ENCODE measurements at regions not wholly inside any gene's neighbourhood (a gene's known extent, or its start where the extent isn't known, plus 50 kb on each side); places are given as distances from the start of the nearest gene placed in this dataset.

- peaks cover 0 to 13% (median 0%) of the 10 kb centered on the region in 7 donors for H3K9me3 Mint-ChIP-seq
- no peaks in the 10 kb centered on the region for H3K27me3 ChIP-seq (ENCODE audit: control insufficient read depth in 2 of 2, insufficient read depth in 2 of 2, low read length in 2 of 2)
- peaks cover 2 to 6% (median 3%) of the 10 kb centered on the region in 3 donors for H3K27me3 Mint-ChIP-seq (ENCODE audit: low read depth in 3 of 3)
- no peak overlapping the region for H2AFZ ChIP-seq (ENCODE audit: insufficient read depth, low read depth, low read length, poor library complexity, severe bottlenecking)
- H3K9me3 ChIP-seq (replicated peaks in 1 of 2; ENCODE audit: control insufficient read depth in 1 of 2, insufficient read depth in 1 of 2, low read length in 2 of 2) = no peaks in the 10 kb centered on the region
- H3K4me2 ChIP-seq (replicated peaks; ENCODE audit: extremely low read depth, low read length, poor library complexity, severe bottlenecking) = no peak overlapping the region
- TF ChIP-seq, protein P1, sequence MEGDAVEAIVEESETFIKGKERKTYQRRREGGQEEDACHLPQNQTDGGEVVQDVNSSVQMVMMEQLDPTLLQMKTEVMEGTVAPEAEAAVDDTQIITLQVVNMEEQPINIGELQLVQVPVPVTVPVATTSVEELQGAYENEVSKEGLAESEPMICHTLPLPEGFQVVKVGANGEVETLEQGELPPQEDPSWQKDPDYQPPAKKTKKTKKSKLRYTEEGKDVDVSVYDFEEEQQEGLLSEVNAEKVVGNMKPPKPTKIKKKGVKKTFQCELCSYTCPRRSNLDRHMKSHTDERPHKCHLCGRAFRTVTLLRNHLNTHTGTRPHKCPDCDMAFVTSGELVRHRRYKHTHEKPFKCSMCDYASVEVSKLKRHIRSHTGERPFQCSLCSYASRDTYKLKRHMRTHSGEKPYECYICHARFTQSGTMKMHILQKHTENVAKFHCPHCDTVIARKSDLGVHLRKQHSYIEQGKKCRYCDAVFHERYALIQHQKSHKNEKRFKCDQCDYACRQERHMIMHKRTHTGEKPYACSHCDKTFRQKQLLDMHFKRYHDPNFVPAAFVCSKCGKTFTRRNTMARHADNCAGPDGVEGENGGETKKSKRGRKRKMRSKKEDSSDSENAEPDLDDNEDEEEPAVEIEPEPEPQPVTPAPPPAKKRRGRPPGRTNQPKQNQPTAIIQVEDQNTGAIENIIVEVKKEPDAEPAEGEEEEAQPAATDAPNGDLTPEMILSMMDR (IDR thresholded peaks at IDR 0.05) = no peak
- H3K36me3 Mint-ChIP-seq = no peaks in the 10 kb centered on the region
- no peaks in the 10 kb centered on the region for H3K4me1 Mint-ChIP-seq
- H3K4me3 Mint-ChIP-seq = no peak overlapping the region
- no CpG with 5 or more reads among the region's 4 CpGs for WGBS (ENCODE audit: insufficient coverage)
- H4K20me1 ChIP-seq (ENCODE audit: insufficient read depth, low read length) = no peaks in the 10 kb centered on the region
- H3K9ac ChIP-seq (ENCODE audit: insufficient read depth, low read length, poor library complexity, severe bottlenecking) = no peak overlapping the region
- H3K4me3 ChIP-seq (replicated peaks in 1 of 3; ENCODE audit: low read depth in 2 of 3, low read length in 3 of 3) = no peak overlapping the region
- H3K4me1 ChIP-seq (ENCODE audit: control insufficient read depth in 1 of 2, insufficient read depth in 2 of 2, low read length in 2 of 2) = no peaks in the 10 kb centered on the region
- no peaks in the 10 kb centered on the region for H3K79me2 ChIP-seq (ENCODE audit: insufficient read depth, low read length)
- no peak overlapping the region for H3K27ac ChIP-seq (ENCODE audit: low read depth in 1 of 2, low read length in 2 of 2)
- intact Hi-C loops (cut with micrococcal nuclease) = no loop called here
- DNase-seq = no peak
- peak overlapping the region in 1 of 7 donors; percentile 61 for H3K27ac Mint-ChIP-seq
- no peaks in the 10 kb centered on the region for H3K36me3 ChIP-seq (replicated peaks in 1 of 2; ENCODE audit: control insufficient read depth in 1 of 2, insufficient read depth in 2 of 2, low read length in 2 of 2)
Measured at GRCh38 chr20:11981366-11981947, 63.8 kb downstream of the BTBD3 start.

DNA sequence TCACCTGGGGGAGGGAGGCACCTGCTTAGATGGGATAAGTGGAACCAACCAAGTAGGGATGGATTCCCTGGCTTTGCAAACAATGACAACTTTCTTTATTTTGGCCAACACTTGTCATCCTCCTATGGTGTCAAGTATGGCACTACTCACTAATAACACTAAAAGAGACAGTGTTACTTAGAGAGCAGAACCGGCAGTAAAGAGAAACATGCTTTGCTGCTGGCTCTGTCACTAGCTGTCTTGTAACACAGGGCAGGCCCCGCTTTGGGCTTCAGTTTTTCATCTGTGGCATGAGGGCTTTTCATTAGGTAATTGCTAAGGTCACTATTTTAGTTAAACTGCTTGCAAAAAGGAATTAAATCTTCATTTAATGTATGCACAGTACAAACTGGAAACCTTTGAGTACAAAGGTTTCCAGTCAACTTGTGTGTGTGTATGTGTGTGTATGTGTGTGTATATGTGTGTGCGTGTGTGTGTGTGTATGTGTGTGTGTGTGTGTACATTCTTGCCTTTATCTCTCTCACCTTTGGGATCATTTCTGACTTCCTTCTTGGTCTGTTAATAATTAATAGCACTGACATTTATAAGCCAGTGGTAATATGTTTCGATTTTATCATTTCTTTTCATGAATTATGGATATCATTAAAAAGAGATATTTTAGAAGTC lies 64.7 kb downstream of the BTBD3 start:
- no peaks in the 10 kb centered on the region for H3K79me2 ChIP-seq (ENCODE audit: insufficient read depth, low read length)
- no peaks in the 10 kb centered on the region for H3K27me3 ChIP-seq (ENCODE audit: control insufficient read depth in 2 of 2, insufficient read depth in 2 of 2, low read length in 2 of 2)
- H4K20me1 ChIP-seq (ENCODE audit: insufficient read depth, low read length) = no peaks in the 10 kb centered on the region
- no peaks in the 10 kb centered on the region for H3K36me3 ChIP-seq (replicated peaks in 1 of 2; ENCODE audit: control insufficient read depth in 1 of 2, insufficient read depth in 2 of 2, low read length in 2 of 2)
- H3K9me3 Mint-ChIP-seq = peaks cover 0 to 8% (median 0%) of the 10 kb centered on the region in 7 donors
- H3K4me1 ChIP-seq (ENCODE audit: control insufficient read depth in 1 of 2, insufficient read depth in 2 of 2, low read length in 2 of 2) = no peaks in the 10 kb centered on the region
- H3K36me3 Mint-ChIP-seq = no peaks in the 10 kb centered on the region
- H3K27ac ChIP-seq (ENCODE audit: low read depth in 1 of 2, low read length in 2 of 2) = no peak overlapping the region
- no peaks in the 10 kb centered on the region for H3K9me3 ChIP-seq (replicated peaks in 1 of 2; ENCODE audit: control insufficient read depth in 1 of 2, insufficient read depth in 1 of 2, low read length in 2 of 2)
- TF ChIP-seq, protein P1 (IDR thresholded peaks at IDR 0.05) = no peak
- H3K4me3 Mint-ChIP-seq = no peak overlapping the region
- H2AFZ ChIP-seq (ENCODE audit: insufficient read depth, low read depth, low read length, poor library complexity, severe bottlenecking) = no peak overlapping the region
- H3K4me3 ChIP-seq (replicated peaks in 1 of 3; ENCODE audit: low read depth in 2 of 3, low read length in 3 of 3) = no peak overlapping the region
- intact Hi-C loops (cut with micrococcal nuclease) = no loop called here
- peaks cover 2 to 6% (median 3%) of the 10 kb centered on the region in 3 donors for H3K27me3 Mint-ChIP-seq (ENCODE audit: low read depth in 3 of 3)
- H3K4me1 Mint-ChIP-seq = no peaks in the 10 kb centered on the region
- H3K27ac Mint-ChIP-seq = no peak overlapping the region
- no peak for DNase-seq
- H3K9ac ChIP-seq (ENCODE audit: insufficient read depth, low read length, poor library complexity, severe bottlenecking) = no peak overlapping the region
- WGBS (ENCODE audit: insufficient coverage) = 100% methylated on average over 2 of the region's 4 CpGs
- no peak overlapping the region for H3K4me2 ChIP-seq (replicated peaks; ENCODE audit: extremely low read depth, low read length, poor library complexity, severe bottlenecking)

Measured in CD14-positive monocyte (primary cell).